ENCODE measurements at regions not wholly inside any gene's neighbourhood (a gene's known extent, or its start where the extent isn't known, plus 50 kb on each side); places are given as distances from the start of the nearest gene placed in this dataset.
"Not testable (repeated sequence)": the region's sequence is repeated elsewhere in the genome, so short reads cannot be mapped to it uniquely, and the experiment has no call there.

- no peak for DNase-seq
Measured at GRCh38 chr4:186848437-186848836, 124.8 kb upstream of the FAT1 start.

DNA sequence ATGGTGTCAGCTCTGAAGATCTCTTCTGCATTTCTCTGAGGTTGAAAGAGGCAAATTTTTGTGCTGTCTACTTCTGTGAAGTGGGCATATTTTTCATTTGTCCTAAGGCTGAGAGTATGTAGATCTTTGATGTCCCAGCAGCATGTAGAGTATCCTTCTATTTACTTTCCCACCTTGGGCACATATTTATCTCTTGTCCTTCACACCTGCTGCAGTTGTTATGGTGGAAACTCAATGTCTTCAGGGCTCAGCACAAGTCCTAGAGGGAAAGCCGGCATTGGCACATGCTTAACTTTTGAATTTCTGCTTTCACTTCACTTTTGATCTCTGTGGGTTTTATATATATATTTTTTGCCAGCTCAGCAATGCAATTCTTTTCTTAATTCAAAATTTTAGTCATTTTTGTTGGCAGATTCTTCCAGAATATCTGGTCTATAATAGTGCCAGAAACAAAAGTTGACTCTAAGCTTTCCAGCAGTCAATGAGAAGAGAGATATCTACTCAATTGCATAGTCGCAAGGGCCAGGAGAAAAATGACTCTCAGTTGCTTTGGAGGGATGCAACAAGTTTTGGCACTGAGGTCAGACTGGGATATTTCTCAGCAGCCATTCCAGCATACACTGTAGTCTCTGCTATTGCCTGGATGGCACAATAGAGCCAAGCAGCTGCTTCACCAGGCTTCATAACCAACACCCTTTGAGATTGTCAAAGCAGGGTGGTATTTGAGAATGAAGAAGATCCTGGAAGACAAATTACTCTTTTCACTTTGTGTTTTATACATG lies 127.8 kb upstream of the FAT1 start:
- no peak for DNase-seq

- DNase-seq = no peak
Measured at GRCh38 chr4:186852073-186852420, 128.4 kb upstream of the FAT1 start.

GRCh38 chr4:186852964-186853391 lies 129.3 kb upstream of the FAT1 start:
- no peak for DNase-seq

- DNase-seq = peak; percentile 8
Measured at GRCh38 chr4:186854256-186854655, 130.6 kb upstream of the FAT1 start.

GRCh38 chr4:186855111-186855510 lies 131.5 kb upstream of the FAT1 start:
- DNase-seq = no peak

GRCh38 chr4:186857793-186858192 lies 134.1 kb upstream of the FAT1 start:
- no peak for DNase-seq

GRCh38 chr4:186858355-186858754 lies 134.7 kb upstream of the FAT1 start:
- no peak for DNase-seq

- DNase-seq = no peak
Measured at GRCh38 chr4:186859420-186859819, 135.8 kb upstream of the FAT1 start.

DNA sequence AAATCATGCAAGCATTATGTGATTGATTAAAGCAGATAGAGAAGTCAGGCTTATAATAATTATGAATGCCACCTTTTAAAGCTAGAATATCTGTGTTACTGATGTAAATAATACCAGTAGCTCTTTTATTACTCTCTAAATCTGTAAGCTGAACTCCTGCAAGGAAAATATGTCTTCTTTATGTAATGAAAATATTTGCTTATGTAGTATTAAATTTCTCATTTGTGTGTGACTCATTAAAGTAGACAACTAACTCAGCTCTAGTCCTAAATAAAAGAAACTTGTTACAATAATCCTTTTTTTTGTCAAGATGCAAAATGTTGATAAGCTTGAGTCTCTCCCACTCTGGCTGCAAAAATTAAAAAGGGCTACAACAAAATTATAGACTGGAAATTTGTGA lies 137.7 kb upstream of the FAT1 start:
- no peak for DNase-seq

DNA sequence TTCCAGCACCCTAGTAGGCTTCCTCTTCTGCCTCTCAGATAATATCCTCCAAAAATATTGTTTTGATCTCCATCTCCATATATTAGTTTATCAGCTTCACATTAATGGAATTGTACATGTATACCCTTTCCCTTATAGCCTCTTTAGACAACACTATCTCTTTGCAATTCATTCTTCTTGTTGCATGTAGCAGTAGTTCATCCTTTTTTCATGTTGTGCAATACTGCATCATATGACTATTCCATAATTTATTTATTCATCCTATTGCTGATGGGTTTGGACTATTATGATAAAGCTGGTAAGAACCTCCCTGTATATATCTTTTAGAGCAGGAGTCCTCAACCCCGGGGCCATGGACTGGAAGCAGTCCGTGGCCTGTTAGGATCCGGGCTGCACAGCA lies 148.2 kb upstream of the FAT1 start:
- no peak for DNase-seq

GRCh38 chr4:186873095-186873494 lies 149.4 kb upstream of the FAT1 start:
- DNase-seq = not testable (repeated sequence)

- no peak for DNase-seq
Measured at GRCh38 chr4:186875476-186875875, 151.8 kb upstream of the FAT1 start.

DNA sequence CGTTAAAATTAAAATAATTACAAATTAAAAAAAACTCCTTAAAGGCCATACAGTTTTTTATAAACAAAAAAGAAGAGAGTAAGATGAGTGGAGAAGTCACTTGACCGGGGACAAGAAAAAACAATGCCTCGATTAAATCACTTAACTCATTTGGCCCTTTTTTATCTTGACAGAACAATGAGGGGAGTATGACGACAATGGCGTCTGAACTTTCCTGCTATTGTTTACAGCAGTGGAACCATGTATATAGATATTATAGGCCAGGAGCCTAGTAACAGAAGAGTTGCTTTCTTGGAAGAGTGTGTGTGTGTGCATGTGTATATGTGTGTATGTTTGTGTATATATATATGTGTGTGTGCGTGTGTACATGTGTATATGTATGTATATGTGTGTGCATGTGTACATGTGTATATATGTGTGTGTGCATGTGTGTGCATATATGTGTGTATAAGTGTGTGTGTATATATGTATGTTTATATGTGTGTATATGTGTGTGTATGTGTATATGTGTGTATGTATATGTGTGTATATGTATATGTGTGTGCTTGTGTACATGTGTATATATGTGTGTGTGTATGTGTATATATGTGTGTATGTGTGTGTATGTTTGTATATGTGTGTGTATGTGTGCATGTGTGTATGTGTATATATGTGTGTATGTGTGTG lies 153.4 kb upstream of the FAT1 start:
- no peak for DNase-seq

DNA sequence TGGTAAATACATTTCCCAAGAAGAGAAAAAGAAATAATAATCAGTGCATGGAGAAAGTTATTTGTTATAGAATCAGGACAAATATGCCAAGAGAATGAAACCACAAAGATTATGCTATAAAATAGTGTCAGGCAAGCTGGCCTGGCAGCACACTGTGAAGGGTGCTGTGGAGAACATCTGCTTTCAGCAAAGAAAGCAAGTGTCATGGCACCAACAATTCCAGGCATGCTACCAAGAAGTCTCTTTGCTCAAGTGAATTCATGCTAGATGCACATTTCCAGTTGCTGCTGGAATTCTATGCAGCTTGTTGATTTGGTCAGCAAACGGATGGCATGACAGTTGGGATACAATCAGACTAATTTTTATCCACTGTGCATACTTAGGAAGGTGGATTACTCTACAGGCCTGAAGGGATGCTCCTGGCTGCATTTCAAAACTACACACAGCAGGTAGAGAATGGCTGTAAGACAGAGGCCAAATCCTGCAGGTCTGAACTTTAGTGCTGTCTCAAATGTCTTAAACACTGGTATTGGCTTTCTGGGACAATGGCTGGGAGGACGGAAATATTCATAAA lies 154.6 kb upstream of the FAT1 start:
- no peak for DNase-seq

DNA sequence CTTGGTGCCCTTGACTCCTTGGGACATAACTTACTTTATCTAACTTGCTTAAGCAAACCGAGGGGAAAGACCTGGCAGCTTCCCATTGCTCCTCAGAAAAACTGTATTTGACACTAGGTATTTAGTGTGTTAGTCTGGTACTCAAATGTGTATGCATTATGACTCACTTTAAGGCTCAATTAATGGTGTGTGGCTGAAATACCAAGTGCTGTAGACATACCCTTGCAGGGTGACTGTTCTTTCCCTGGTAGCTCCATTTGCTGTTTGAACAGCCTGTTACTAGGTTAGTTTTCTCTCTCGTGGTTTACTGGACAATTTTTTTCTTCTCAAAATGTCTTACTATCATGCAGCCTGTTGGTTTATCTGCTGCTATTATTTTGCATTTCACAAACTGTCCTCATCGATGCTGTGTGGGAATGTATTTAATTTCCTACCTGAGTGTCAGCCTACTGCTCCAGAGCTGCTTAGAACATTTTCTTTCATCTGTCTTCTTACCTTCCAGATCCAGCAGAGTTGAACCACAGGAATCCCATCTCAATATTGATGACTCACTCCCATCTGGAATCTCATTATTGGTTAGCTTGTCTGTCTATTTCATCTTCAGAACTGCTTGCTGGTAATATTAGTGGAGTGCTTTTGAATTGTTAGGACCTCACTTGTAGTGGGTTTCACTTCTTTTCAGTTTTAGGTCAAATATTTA lies 158.0 kb upstream of the FAT1 start:
- DNase-seq = peak; percentile 49

- DNase-seq = no peak
Measured at GRCh38 chr4:186882293-186882692, 158.6 kb upstream of the FAT1 start.

GRCh38 chr4:186885289-186885688 lies 161.6 kb upstream of the FAT1 start:
- no peak for DNase-seq

DNA sequence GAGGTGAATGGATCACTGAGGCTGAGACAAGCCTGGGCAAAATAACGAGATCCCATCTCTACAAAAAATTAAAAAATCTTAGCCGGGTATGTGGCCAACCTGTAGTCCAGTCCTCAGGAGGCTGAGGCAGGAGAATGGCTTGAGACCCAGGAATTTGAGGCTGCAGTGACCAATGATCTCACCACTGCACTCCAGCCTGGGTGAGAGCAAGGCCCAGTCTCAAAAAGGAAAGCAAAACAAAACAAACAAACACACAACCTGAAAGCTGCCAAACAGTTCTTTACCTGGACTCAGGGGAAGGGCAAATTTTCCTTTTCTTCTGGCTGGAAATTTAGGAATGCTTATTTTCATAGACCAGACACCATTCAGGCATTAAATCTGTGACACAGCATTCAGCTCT lies 163.1 kb upstream of the FAT1 start:
- no peak for DNase-seq

- DNase-seq = no peak
Measured at GRCh38 chr4:186887291-186887700, 163.6 kb upstream of the FAT1 start.

DNA sequence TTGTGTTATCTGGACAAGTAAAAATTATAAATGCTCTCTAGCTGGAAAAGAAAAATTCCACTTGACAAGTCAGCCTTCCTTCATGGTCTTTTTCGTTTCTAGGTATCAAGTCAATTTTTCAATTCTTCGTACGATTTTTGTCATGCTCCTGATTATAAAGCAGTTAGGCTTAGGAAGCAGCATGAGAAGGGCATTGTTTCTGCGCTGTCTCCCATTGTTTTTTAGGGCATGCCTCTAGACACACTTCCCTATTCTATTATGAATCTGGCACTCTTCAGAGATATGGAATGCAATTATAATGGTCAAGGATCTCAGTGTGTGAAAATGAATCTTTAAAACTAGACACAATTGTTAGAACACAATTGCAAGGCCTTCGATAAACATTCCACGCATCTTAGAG lies 164.1 kb upstream of the FAT1 start:
- no peak for DNase-seq

DNA sequence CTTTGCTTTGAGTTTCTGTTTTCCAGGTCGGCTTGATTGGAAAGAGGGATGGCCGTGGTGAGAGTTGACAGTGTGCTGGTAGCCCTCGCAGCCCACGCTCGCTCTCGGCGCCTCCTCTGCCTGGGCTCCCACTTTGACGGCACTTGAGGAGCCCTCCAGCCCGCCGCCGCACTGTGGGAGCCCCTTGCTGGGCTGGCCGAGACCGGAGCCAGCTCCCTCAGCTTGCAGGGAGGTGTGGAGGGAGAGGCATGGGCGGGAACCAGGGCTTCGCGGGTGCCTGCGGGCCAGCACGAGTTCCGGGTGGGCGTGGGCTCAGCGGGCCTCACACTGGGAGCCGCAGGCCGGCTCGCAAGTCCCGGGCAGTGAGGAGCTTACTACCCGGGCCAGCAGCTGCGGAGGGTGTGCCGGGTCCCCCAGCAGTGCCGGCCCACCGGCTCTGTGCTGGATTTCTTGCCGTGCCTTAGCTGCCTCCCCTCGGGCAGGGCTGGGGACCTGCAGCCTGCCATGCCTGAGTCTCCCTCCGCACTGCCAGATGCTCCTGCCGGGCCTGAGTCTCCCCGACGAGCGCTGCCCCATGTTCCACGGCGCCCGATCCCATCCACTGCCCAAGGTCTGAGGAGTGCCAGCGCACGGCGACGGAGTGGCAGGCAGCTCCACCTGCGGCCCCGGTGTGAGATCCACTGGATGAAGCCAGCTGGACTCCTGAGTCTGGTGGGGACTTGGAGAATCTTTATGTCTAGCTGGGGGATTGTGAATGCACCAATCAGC lies 166.4 kb upstream of the FAT1 start:
- DNase-seq = no peak
